HL-60/S4 (cell line): ENCODE measurements at regions not wholly inside any gene's neighbourhood (a gene's known extent, or its start where the extent isn't known, plus 50 kb on each side); places are given as distances from the start of the nearest gene placed in this dataset.
"Not testable (repeated sequence)": the region's sequence is repeated elsewhere in the genome, so short reads cannot be mapped to it uniquely, and the experiment has no call there.

ENCODE experiments used
- in situ Hi-C: fragments of 300-500 bp; cut with MboI; formaldehyde crosslinking; loops from 2 replicates; pipeline ENCODE4 v1.14.3; 2022; ENCODE audit warnings: low sequenced_read_pairs

GRCh38 chr7:52179934-52180333, 855.5 kb upstream of the POM121L12 start:
- in situ Hi-C loops: no loop called here

- in situ Hi-C loops: no loop called here
These were observed 851.5 kb upstream of the COBL start for GRCh38 chr7:52168085-52168484.

GRCh38 chr7:52163311-52163710, 846.7 kb upstream of the COBL start:
- in situ Hi-C loops: no loop called here

- in situ Hi-C loops: no loop called here
These were observed 844.9 kb upstream of the COBL start for GRCh38 chr7:52161483-52161882.

- in situ Hi-C loops: not testable (repeated sequence)
These were observed 842.8 kb upstream of the COBL start for GRCh38 chr7:52159421-52159820.

- in situ Hi-C loops: no loop called here
These were observed 837.8 kb upstream of the COBL start for GRCh38 chr7:52154382-52154781.

- in situ Hi-C loops: no loop called here
These were observed 835.0 kb upstream of the COBL start for GRCh38 chr7:52151559-52151958.

GRCh38 chr7:52150952-52151351, 834.3 kb upstream of the COBL start:
- in situ Hi-C loops: no loop called here

- in situ Hi-C loops: no loop called here
These were observed 830.4 kb upstream of the COBL start for GRCh38 chr7:52146871-52147634.

- in situ Hi-C loops: no loop called here
These were observed 826.6 kb upstream of the COBL start for GRCh38 chr7:52143219-52143618.

GRCh38 chr7:52140851-52141250, 824.2 kb upstream of the COBL start:
- in situ Hi-C loops: no loop called here

- in situ Hi-C loops: no loop called here
These were observed 818.8 kb upstream of the COBL start for GRCh38 chr7:52135403-52135802.

GRCh38 chr7:52129278-52129677, 812.7 kb upstream of the COBL start:
- in situ Hi-C loops: no loop called here

- in situ Hi-C loops: no loop called here
These were observed 804.3 kb upstream of the COBL start for GRCh38 chr7:52120912-52121311.

GRCh38 chr7:52119537-52119936, 802.9 kb upstream of the COBL start:
- in situ Hi-C loops: no loop called here

- in situ Hi-C loops: no loop called here
These were observed 797.9 kb upstream of the COBL start for GRCh38 chr7:52114509-52114908.

- in situ Hi-C loops: no loop called here
These were observed 797.4 kb upstream of the COBL start for GRCh38 chr7:52114056-52114455.

- in situ Hi-C loops: no loop called here
These were observed 790.7 kb upstream of the COBL start for GRCh38 chr7:52107355-52107754.

- in situ Hi-C loops: no loop called here
These were observed 779.3 kb upstream of the COBL start for GRCh38 chr7:52095861-52096260.

GRCh38 chr7:52091996-52092395, 775.4 kb upstream of the COBL start:
- in situ Hi-C loops: no loop called here

- in situ Hi-C loops: no loop called here
These were observed 774.5 kb upstream of the COBL start for GRCh38 chr7:52091101-52091500.

- in situ Hi-C loops: no loop called here
These were observed 771.6 kb upstream of the COBL start for GRCh38 chr7:52088008-52088901.
